ENCODE measurements at regions not wholly inside any gene's neighbourhood (a gene's known extent, or its start where the extent isn't known, plus 50 kb on each side); places are given as distances from the start of the nearest gene placed in this dataset.
A peak's percentile ranks its signal among the peaks of the same experiment; 100 is the strongest.

- TF ChIP-seq CTCF (IDR thresholded peaks at IDR 0.05): no peak
- no peak for DNase-seq (ENCODE audit: low spot score in 2 of 2)
- H3K4me1 ChIP-seq: peaks cover 30 to 80% of the 10 kb centered on the region in 2 donors
- H3K9me3 ChIP-seq: no peaks in the 10 kb centered on the region
- H3K4me3 ChIP-seq: no peak overlapping the region
- H3K27me3 ChIP-seq: no peaks in the 10 kb centered on the region
- H3K36me3 ChIP-seq: no peaks in the 10 kb centered on the region
- peak overlapping the region; percentile 92 to 98 for H3K27ac ChIP-seq
- intact Hi-C loops (cut with DNase I): loop anchor here (5.0 kb wide), 4 partner anchors 33 to 82 kb away; partner anchors contain the start of gene TLN2
Measured at GRCh38 chr15:62474771-62475124, 309.7 kb upstream of the C2CD4B start.

- Histone ChIP-seq H3K4me3 (peak overlapping the region in 1 of 2 donors; percentile 1), H3K27ac (peak overlapping the region; percentile 92 to 98), H3K36me3 (no peaks in the 10 kb centered on the region), H3K9me3 (no peaks in the 10 kb centered on the region), H3K4me1 (peaks cover 24 to 75% of the 10 kb centered on the region in 2 donors), H3K27me3 (no peaks in the 10 kb centered on the region)
- intact Hi-C loops (cut with DNase I): no loop called here
- TF ChIP-seq CTCF (IDR thresholded peaks at IDR 0.05): no peak
- no peak for DNase-seq (ENCODE audit: low spot score in 2 of 2)
Measured at GRCh38 chr15:62475591-62475990, 310.5 kb upstream of the C2CD4B start.

- Histone ChIP-seq H3K4me1 (peaks cover 21 to 69% of the 10 kb centered on the region in 2 donors), H3K9me3 (no peaks in the 10 kb centered on the region), H3K27ac (peak overlapping the region; percentile 92 to 98), H3K27me3 (no peaks in the 10 kb centered on the region), H3K36me3 (no peaks in the 10 kb centered on the region), H3K4me3 (peak overlapping the region in 1 of 2 donors; percentile 5)
- no peak for TF ChIP-seq CTCF (IDR thresholded peaks at IDR 0.05)
- no peak for DNase-seq (ENCODE audit: low spot score in 2 of 2)
- intact Hi-C loops (cut with DNase I): no loop called here
Measured at GRCh38 chr15:62476163-62476562, 311.1 kb upstream of the C2CD4B start.

GRCh38 chr15:62477929-62478328 is 312.8 kb upstream of the C2CD4B start:
- Histone ChIP-seq H3K4me3 (no peak overlapping the region), H3K4me1 (peaks cover 15 to 52% of the 10 kb centered on the region in 2 donors), H3K9me3 (no peaks in the 10 kb centered on the region), H3K36me3 (no peaks in the 10 kb centered on the region), H3K27ac (peak overlapping the region; percentile 25 to 98), H3K27me3 (no peaks in the 10 kb centered on the region)
- intact Hi-C loops (cut with DNase I): loop anchor here (2.0 kb wide), 1 partner anchor 17 kb away; no protein-coding TSS in a partner anchor
- no peak for TF ChIP-seq CTCF (IDR thresholded peaks at IDR 0.05)
- DNase-seq (ENCODE audit: low spot score in 2 of 2): no peak

- intact Hi-C loops (cut with DNase I): no loop called here
- Histone ChIP-seq H3K4me3 (no peak overlapping the region), H3K27ac (no peak overlapping the region), H3K27me3 (no peaks in the 10 kb centered on the region), H3K9me3 (no peaks in the 10 kb centered on the region), H3K4me1 (peaks cover 0 to 16% of the 10 kb centered on the region in 2 donors), H3K36me3 (no peaks in the 10 kb centered on the region)
- TF ChIP-seq CTCF (IDR thresholded peaks at IDR 0.05): no peak
- DNase-seq (ENCODE audit: low spot score in 2 of 2): no peak
Measured at GRCh38 chr15:62482785-62483429, 317.8 kb upstream of the C2CD4B start.

All from ascending aorta (tissue), 2 donors.